ENCODE measurements at regions not wholly inside any gene's neighbourhood (a gene's known extent, or its start where the extent isn't known, plus 50 kb on each side); places are given as distances from the start of the nearest gene placed in this dataset.

GRCh38 chr2:173623438-173624319 is 269.0 kb downstream of the CDCA7 start:
- no peak for TF ChIP-seq POLR2A (IDR thresholded peaks at IDR 0.05; ENCODE audit: low read length)
- no peak for TF ChIP-seq GATA1 (IDR thresholded peaks at IDR 0.05; ENCODE audit: low read depth, low read length)

Data from erythroblast (primary cell).